Neural progenitor cell (in vitro differentiated cells): ENCODE measurements at regions not wholly inside any gene's neighbourhood (a gene's known extent, or its start where the extent isn't known, plus 50 kb on each side); places are given as distances from the start of the nearest gene placed in this dataset.

Experiments
- DNase-seq: peaks from one replicate; pipeline ENCODE4 v3.0.0-alpha.2; 2016; ENCODE audit warnings: low spot score
- H2AFZ ChIP-seq: fragments of 200-600 bp; sonication (generic); replicated peaks from 2 replicates; pipeline ENCODE4 v1.6.1; 2016; ENCODE audit warnings: antibody characterized with exemption
- H3F3A ChIP-seq: fragments of 200-600 bp; sonication (generic); 2 replicates; pipeline ENCODE4 v1.6.1; 2016; ENCODE audit warnings: antibody characterized with exemption, low read depth
- H3K27ac ChIP-seq: fragments of 200-600 bp; sonication (generic); 2 replicates; pipeline ENCODE4 v1.5.1; 2016; ENCODE audit warnings: mild to moderate bottlenecking
- H3K27me3 ChIP-seq: fragments of 200-600 bp; sonication (generic); 2 replicates; pipeline ENCODE4 v1.6.1; 2016; ENCODE audit warnings: mild to moderate bottlenecking, moderate library complexity
- H3K36me3 ChIP-seq: fragments of 200-600 bp; sonication (generic); 2 replicates; pipeline ENCODE4 v1.5.1; 2016
- H3K4me1 ChIP-seq: fragments of 200-600 bp; sonication (generic); 2 replicates; pipeline ENCODE4 v1.6.1; 2016; ENCODE audit warnings: mixed run types
- H3K4me2 ChIP-seq: fragments of 200-600 bp; sonication (generic); 2 replicates; pipeline ENCODE4 v1.6.1; 2016
- H3K4me3 ChIP-seq: fragments of 200-600 bp; sonication (generic); 2 replicates; pipeline ENCODE4 v1.5.1; 2016
- H3K79me2 ChIP-seq: fragments of 200-600 bp; sonication (generic); 2 replicates; pipeline ENCODE4 v1.6.1; 2016; ENCODE audit warnings: low read depth
- H3K9ac ChIP-seq: fragments of 200-600 bp; sonication (generic); 2 replicates; pipeline ENCODE4 v1.6.1; 2016
- H3K9me3 ChIP-seq: fragments of 200-600 bp; sonication (generic); 2 replicates; pipeline ENCODE4 v1.5.1; 2016; ENCODE audit warnings: low read depth
- H4K20me1 ChIP-seq: fragments of 200-600 bp; sonication (generic); 2 replicates; pipeline ENCODE4 v1.6.1; 2016; ENCODE audit warnings: low read depth
- H3K27ac Mint-ChIP-seq: 3 replicates; pipeline ENCODE4 v1.8.0; 2021; ENCODE audit warnings: mixed read lengths
- H3K27me3 Mint-ChIP-seq: 2 replicates; pipeline ENCODE4 v1.8.0; 2022; ENCODE audit warnings: low read depth, mild to moderate bottlenecking, inconsistent platforms, moderate library complexity, mixed read lengths; ENCODE audit not compliant: insufficient read depth
- H3K36me3 Mint-ChIP-seq: 3 replicates; pipeline ENCODE4 v1.8.0; 2021; ENCODE audit warnings: mixed read lengths
- H3K4me1 Mint-ChIP-seq: 3 replicates; pipeline ENCODE4 v1.8.0; 2021; ENCODE audit warnings: mixed read lengths
- H3K4me3 Mint-ChIP-seq: 3 replicates; pipeline ENCODE4 v1.8.0; 2021; ENCODE audit warnings: mild to moderate bottlenecking, moderate library complexity, mixed read lengths
- H3K9me3 Mint-ChIP-seq: 3 replicates; pipeline ENCODE4 v1.8.0; 2020; ENCODE audit warnings: mixed read lengths
- CTCF ChIP-seq: fragments of 200-600 bp; sonication (generic); IDR thresholded peaks from 2 replicates; pipeline ENCODE4 v1.5.1; 2017; ENCODE audit warnings: antibody characterized with exemption, mild to moderate bottlenecking
- EZH2 ChIP-seq: fragments of 200-600 bp; sonication (generic); IDR thresholded peaks from 2 replicates; pipeline ENCODE4 v1.6.1; 2017; ENCODE audit warnings: antibody characterized with exemption, mild to moderate bottlenecking, moderate library complexity
- EZH2phosphoT487 ChIP-seq: fragments of 200-600 bp; sonication (generic); IDR thresholded peaks from 2 replicates; pipeline ENCODE4 v1.6.1; 2017; ENCODE audit warnings: antibody characterized with exemption

DNA sequence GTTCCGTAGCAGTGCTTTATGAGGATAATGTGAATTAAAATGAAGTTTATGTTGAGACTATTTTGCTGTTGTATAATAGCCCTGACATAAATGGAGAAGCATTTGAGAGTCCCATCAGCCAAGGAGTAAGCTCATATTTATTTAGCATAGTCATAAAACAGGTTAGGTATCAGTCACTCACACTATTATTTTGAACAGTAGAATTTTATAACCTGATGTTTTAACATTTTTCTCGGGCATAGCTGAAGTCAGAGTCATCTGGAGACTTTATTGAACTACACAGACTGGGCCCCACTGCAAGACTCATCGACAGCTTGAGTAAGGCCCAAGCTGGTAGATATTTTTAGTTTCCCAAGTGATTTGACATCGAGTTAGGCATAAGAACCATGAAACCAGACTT is 620.3 kb upstream of the WWC1 start:
- Mint-ChIP-seq H3K36me3 (peaks cover 8% of the 10 kb centered on the region), H3K4me3 (no peak overlapping the region), H3K4me1 (peaks cover 27% of the 10 kb centered on the region), H3K9me3 (peaks cover 5% of the 10 kb centered on the region), H3K27me3 (no peaks in the 10 kb centered on the region), H3K27ac (no peak overlapping the region)
- no peaks in the 10 kb centered on the region for H3K79me2 ChIP-seq
- DNase-seq: no peak
- TF ChIP-seq EZH2phosphoT487 (no peak), EZH2 (no peak), CTCF (no peak)
- peaks cover 19% of the 10 kb centered on the region for H3K4me1 ChIP-seq
- H3K9ac ChIP-seq: no peak overlapping the region
- H3K27me3 ChIP-seq: no peaks in the 10 kb centered on the region
- no peaks in the 10 kb centered on the region for H3K9me3 ChIP-seq
- H3F3A ChIP-seq: no peaks in the 10 kb centered on the region
- H4K20me1 ChIP-seq: no peaks in the 10 kb centered on the region
- no peak overlapping the region for H2AFZ ChIP-seq
- no peak overlapping the region for H3K27ac ChIP-seq
- H3K4me2 ChIP-seq: no peak overlapping the region
- H3K36me3 ChIP-seq: no peaks in the 10 kb centered on the region
- H3K4me3 ChIP-seq: no peak overlapping the region

DNA sequence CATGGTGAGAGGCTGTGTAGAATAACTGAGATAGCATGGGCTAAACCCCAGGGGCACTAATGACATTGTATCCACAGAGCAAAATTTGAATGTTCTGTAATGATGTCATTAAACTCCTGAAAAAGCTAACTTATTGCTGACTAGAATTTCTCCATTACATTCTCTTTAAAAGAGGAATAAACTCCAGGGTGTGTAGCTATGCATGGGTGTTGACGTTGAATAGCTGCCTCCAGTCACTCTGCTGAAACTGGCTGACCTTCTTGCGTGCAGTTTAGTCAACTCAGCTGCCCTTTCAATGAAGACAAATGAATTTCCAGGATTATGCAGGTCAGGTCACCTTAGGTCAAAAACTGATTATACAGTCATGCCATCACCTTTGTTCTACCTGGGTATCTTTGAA is 617.5 kb upstream of the WWC1 start:
- no peak for TF ChIP-seq EZH2
- TF ChIP-seq CTCF: no peak
- TF ChIP-seq EZH2phosphoT487: no peak
- peaks cover 19% of the 10 kb centered on the region for H3K9me3 Mint-ChIP-seq
- DNase-seq: no peak

DNA sequence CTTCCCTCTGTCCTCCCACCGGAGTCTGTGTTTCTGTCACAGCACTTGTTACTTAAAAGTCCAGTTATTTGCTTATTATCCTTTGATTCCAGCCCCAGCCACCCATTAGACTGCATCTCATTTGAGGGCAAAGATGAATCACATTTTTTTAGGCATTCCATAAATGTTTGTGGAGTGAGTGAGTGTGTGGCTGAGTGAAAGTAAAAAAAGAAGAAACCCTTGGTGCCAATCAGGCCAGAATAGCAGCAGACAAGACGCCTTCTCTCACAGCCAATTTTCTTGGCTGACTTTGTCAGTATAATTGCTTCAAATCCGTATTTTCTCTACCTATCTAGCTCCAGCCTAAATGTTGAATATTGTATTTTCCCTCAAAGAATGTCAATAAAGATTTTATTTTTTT is 613.0 kb upstream of the WWC1 start:
- DNase-seq: no peak
- TF ChIP-seq EZH2phosphoT487: no peak
- no peak for TF ChIP-seq EZH2
- no peak for TF ChIP-seq CTCF
- H3K27ac Mint-ChIP-seq: no peak overlapping the region

More for the DNA sequence above, 617.5 kb upstream of the WWC1 start:
- Histone ChIP-seq H3K4me2 (no peak overlapping the region), H3K27ac (no peak overlapping the region), H2AFZ (no peak overlapping the region), H3F3A (no peaks in the 10 kb centered on the region), H3K4me3 (no peak overlapping the region), H3K9me3 (no peaks in the 10 kb centered on the region), H3K27me3 (no peaks in the 10 kb centered on the region), H4K20me1 (no peaks in the 10 kb centered on the region), H3K79me2 (no peaks in the 10 kb centered on the region), H3K4me1 (peaks cover 18% of the 10 kb centered on the region), H3K36me3 (no peaks in the 10 kb centered on the region), H3K9ac (no peak overlapping the region)
- peaks cover 20% of the 10 kb centered on the region for H3K36me3 Mint-ChIP-seq
- H3K4me3 Mint-ChIP-seq: no peak overlapping the region
- no peak overlapping the region for H3K27ac Mint-ChIP-seq
- H3K27me3 Mint-ChIP-seq: no peaks in the 10 kb centered on the region
- H3K4me1 Mint-ChIP-seq: peaks cover 26% of the 10 kb centered on the region

More for the DNA sequence above, 613.0 kb upstream of the WWC1 start:
- no peak overlapping the region for H3K9ac ChIP-seq
- no peaks in the 10 kb centered on the region for H3K9me3 ChIP-seq
- peaks cover 6% of the 10 kb centered on the region for H3K4me1 Mint-ChIP-seq
- no peak overlapping the region for H2AFZ ChIP-seq
- peaks cover 28% of the 10 kb centered on the region for H3K9me3 Mint-ChIP-seq
- peaks cover 25% of the 10 kb centered on the region for H3K36me3 Mint-ChIP-seq
- no peaks in the 10 kb centered on the region for H3K27me3 ChIP-seq
- no peak overlapping the region for H3K4me3 Mint-ChIP-seq
- H4K20me1 ChIP-seq: no peaks in the 10 kb centered on the region
- H3K4me1 ChIP-seq: no peaks in the 10 kb centered on the region
- no peak overlapping the region for H3K4me3 ChIP-seq
- H3K79me2 ChIP-seq: no peaks in the 10 kb centered on the region
- H3K36me3 ChIP-seq: no peaks in the 10 kb centered on the region
- no peaks in the 10 kb centered on the region for H3K27me3 Mint-ChIP-seq
- no peak overlapping the region for H3K27ac ChIP-seq
- no peak overlapping the region for H3K4me2 ChIP-seq
- H3F3A ChIP-seq: no peaks in the 10 kb centered on the region
